ENCODE measurements at regions not wholly inside any gene's neighbourhood (a gene's known extent, or its start where the extent isn't known, plus 50 kb on each side); places are given as distances from the start of the nearest gene placed in this dataset.

DNA sequence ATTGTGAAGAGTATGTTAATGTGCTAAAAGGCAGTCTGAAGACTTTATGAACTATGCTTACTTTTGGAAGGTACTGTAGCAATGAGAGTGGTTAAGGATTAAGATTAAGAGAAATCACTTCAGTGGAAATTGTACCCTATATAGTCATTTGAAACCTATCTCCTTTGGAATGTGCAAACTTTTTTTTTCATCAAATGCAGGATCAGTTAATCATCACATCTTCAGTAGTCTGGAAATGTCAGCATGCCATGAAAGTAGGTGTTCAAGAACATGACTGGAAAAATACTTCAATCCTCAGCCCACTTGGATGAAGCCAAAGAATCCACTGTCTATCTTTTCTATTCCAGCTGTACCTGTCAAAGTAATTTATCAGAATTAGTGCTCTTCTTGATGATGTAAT, 157.8 kb upstream of the TMEM161B start (continued):
- TF ChIP-seq, protein P1, sequence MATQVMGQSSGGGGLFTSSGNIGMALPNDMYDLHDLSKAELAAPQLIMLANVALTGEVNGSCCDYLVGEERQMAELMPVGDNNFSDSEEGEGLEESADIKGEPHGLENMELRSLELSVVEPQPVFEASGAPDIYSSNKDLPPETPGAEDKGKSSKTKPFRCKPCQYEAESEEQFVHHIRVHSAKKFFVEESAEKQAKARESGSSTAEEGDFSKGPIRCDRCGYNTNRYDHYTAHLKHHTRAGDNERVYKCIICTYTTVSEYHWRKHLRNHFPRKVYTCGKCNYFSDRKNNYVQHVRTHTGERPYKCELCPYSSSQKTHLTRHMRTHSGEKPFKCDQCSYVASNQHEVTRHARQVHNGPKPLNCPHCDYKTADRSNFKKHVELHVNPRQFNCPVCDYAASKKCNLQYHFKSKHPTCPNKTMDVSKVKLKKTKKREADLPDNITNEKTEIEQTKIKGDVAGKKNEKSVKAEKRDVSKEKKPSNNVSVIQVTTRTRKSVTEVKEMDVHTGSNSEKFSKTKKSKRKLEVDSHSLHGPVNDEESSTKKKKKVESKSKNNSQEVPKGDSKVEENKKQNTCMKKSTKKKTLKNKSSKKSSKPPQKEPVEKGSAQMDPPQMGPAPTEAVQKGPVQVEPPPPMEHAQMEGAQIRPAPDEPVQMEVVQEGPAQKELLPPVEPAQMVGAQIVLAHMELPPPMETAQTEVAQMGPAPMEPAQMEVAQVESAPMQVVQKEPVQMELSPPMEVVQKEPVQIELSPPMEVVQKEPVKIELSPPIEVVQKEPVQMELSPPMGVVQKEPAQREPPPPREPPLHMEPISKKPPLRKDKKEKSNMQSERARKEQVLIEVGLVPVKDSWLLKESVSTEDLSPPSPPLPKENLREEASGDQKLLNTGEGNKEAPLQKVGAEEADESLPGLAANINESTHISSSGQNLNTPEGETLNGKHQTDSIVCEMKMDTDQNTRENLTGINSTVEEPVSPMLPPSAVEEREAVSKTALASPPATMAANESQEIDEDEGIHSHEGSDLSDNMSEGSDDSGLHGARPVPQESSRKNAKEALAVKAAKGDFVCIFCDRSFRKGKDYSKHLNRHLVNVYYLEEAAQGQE (IDR thresholded peaks at IDR 0.05; ENCODE audit: unreplicated experiment) = no peak
- no peak for TF ChIP-seq ZNF331 (CRISPR knock-in tag; IDR thresholded peaks at IDR 0.05; ENCODE audit: low read depth)

DNA sequence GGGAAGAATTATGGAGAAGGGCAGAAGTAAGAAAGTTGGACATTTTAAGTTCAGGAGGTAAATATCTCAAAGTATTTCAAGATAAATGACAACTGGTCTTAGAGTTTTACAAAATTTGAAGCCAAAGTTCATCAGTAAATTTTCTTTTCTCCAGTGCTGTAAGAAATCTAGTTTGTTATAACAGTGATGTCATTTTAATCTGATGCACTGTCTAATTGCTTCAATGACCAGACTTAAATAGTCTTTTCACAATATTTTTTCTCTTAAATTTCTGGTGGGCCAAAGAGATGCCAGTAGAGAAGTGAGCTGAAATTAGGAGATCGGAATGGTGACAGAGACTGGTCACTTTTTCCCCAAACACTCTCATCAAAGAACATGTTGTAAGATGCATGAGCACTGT, 156.5 kb upstream of the TMEM161B start:
- Mint-ChIP-seq H3K9me3 (no peaks in the 10 kb centered on the region), H3K4me1 (no peaks in the 10 kb centered on the region), H3K36me3 (ENCODE audit: low read depth) (no peaks in the 10 kb centered on the region), H3K27me3 (ENCODE audit: insufficient read depth, low read depth, poor library complexity) (no peaks in the 10 kb centered on the region), H3K27ac (no peak overlapping the region), H3K4me3 (no peak overlapping the region)
- no peak for ATAC-seq
- Histone ChIP-seq H2AFZ (no peak overlapping the region), H3K4me3 (no peak overlapping the region), H3K4me1 (ENCODE audit: insufficient read depth) (no peaks in the 10 kb centered on the region), H3K9me2 (ENCODE audit: insufficient read depth) (0 out of 2 replicates have a peak, but pooled peaks cover under 1% of the 10 kb centered on the region), H3F3A (replicated peaks; ENCODE audit: low read depth) (no peaks in the 10 kb centered on the region), H3K4me2 (no peak overlapping the region), H3K27ac (ENCODE audit: low read depth) (no peak overlapping the region), H3K36me3 (ENCODE audit: insufficient read depth) (no peaks in the 10 kb centered on the region), H3K27me3 (ENCODE audit: insufficient read depth) (no peaks in the 10 kb centered on the region), H3K79me2 (replicated peaks; ENCODE audit: insufficient read depth) (no peaks in the 10 kb centered on the region), H4K20me1 (replicated peaks; ENCODE audit: insufficient read depth) (no peaks in the 10 kb centered on the region)
- DNase-seq (ENCODE audit: low spot score) = no peak
- TF ChIP-seq, protein P2, sequence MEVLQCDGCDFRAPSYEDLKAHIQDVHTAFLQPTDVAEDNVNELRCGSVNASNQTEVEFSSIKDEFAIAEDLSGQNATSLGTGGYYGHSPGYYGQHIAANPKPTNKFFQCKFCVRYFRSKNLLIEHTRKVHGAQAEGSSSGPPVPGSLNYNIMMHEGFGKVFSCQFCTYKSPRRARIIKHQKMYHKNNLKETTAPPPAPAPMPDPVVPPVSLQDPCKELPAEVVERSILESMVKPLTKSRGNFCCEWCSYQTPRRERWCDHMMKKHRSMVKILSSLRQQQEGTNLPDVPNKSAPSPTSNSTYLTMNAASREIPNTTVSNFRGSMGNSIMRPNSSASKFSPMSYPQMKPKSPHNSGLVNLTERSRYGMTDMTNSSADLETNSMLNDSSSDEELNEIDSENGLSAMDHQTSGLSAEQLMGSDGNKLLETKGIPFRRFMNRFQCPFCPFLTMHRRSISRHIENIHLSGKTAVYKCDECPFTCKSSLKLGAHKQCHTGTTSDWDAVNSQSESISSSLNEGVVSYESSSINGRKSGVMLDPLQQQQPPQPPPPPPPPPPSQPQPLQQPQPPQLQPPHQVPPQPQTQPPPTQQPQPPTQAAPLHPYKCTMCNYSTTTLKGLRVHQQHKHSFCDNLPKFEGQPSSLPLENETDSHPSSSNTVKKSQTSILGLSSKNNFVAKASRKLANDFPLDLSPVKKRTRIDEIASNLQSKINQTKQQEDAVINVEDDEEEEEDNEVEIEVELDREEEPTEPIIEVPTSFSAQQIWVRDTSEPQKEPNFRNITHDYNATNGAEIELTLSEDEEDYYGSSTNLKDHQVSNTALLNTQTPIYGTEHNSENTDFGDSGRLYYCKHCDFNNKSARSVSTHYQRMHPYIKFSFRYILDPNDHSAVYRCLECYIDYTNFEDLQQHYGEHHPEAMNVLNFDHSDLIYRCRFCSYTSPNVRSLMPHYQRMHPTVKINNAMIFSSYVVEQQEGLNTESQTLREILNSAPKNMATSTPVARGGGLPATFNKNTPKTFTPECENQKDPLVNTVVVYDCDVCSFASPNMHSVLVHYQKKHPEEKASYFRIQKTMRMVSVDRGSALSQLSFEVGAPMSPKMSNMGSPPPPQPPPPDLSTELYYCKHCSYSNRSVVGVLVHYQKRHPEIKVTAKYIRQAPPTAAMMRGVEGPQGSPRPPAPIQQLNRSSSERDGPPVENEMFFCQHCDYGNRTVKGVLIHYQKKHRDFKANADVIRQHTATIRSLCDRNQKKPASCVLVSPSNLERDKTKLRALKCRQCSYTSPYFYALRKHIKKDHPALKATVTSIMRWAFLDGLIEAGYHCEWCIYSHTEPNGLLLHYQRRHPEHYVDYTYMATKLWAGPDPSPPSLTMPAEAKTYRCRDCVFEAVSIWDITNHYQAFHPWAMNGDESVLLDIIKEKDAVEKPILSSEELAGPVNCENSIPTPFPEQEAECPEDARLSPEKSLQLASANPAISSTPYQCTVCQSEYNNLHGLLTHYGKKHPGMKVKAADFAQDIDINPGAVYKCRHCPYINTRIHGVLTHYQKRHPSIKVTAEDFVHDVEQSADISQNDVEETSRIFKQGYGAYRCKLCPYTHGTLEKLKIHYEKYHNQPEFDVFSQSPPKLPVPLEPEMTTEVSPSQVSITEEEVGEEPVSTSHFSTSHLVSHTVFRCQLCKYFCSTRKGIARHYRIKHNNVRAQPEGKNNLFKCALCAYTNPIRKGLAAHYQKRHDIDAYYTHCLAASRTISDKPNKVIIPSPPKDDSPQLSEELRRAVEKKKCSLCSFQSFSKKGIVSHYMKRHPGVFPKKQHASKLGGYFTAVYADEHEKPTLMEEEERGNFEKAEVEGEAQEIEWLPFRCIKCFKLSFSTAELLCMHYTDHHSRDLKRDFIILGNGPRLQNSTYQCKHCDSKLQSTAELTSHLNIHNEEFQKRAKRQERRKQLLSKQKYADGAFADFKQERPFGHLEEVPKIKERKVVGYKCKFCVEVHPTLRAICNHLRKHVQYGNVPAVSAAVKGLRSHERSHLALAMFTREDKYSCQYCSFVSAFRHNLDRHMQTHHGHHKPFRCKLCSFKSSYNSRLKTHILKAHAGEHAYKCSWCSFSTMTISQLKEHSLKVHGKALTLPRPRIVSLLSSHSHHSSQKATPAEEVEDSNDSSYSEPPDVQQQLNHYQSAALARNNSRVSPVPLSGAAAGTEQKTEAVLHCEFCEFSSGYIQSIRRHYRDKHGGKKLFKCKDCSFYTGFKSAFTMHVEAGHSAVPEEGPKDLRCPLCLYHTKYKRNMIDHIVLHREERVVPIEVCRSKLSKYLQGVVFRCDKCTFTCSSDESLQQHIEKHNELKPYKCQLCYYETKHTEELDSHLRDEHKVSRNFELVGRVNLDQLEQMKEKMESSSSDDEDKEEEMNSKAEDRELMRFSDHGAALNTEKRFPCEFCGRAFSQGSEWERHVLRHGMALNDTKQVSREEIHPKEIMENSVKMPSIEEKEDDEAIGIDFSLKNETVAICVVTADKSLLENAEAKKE (CRISPR knock-in tag; IDR thresholded peaks at IDR 0.05) = no peak
- TF ChIP-seq, protein P3, sequence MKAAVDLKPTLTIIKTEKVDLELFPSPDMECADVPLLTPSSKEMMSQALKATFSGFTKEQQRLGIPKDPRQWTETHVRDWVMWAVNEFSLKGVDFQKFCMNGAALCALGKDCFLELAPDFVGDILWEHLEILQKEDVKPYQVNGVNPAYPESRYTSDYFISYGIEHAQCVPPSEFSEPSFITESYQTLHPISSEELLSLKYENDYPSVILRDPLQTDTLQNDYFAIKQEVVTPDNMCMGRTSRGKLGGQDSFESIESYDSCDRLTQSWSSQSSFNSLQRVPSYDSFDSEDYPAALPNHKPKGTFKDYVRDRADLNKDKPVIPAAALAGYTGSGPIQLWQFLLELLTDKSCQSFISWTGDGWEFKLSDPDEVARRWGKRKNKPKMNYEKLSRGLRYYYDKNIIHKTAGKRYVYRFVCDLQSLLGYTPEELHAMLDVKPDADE (IDR thresholded peaks at IDR 0.05) = no peak
- TF ChIP-seq, protein P1 (IDR thresholded peaks at IDR 0.05; ENCODE audit: unreplicated experiment) = no peak
- TF ChIP-seq NANOG (IDR thresholded peaks at IDR 0.05; ENCODE audit: borderline replicate concordance) = no peak
- no peak for TF ChIP-seq ZNF331 (CRISPR knock-in tag; IDR thresholded peaks at IDR 0.05; ENCODE audit: low read depth)
- TF ChIP-seq ZNF114 (CRISPR knock-in tag; IDR thresholded peaks at IDR 0.05) = no peak
- TF ChIP-seq EZH2phosphoT487 (IDR thresholded peaks at IDR 0.05; ENCODE audit: unreplicated experiment) = no peak
- no peak for TF ChIP-seq JUNB (IDR thresholded peaks at IDR 0.05; ENCODE audit: unreplicated experiment)
- no peak for TF ChIP-seq STAT1 (IDR thresholded peaks at IDR 0.05; ENCODE audit: unreplicated experiment)
- no peak for TF ChIP-seq EZH2 (IDR thresholded peaks at IDR 0.05; ENCODE audit: low read depth, unreplicated experiment)
- no peak for TF ChIP-seq CREB1 (CRISPR knock-in tag; IDR thresholded peaks at IDR 0.05; ENCODE audit: low read depth)

All from GM23338 (cell line).